Gastrocnemius medialis (tissue), 4 donors: ENCODE measurements at regions not wholly inside any gene's neighbourhood (a gene's known extent, or its start where the extent isn't known, plus 50 kb on each side); places are given as distances from the start of the nearest gene placed in this dataset.

Experiments used
- ATAC-seq, 2 donors: fragments of 150-250 bp; one replicate each; pipeline ENCODE4 v1.9.1; 2016
- DNase-seq, 2 donors: peaks; one replicate each; pipeline ENCODE4 v3.0.0-alpha.2; 2019
- H3K27ac ChIP-seq, 4 donors: fragments of 200-600 bp; sonication (generic); 1 replicate in 1 of 4; 2 replicates in 3 of 4; pipeline ENCODE4 v1.5.1; 2016 to 2018; ENCODE audit warnings: mild to moderate bottlenecking in 2 of 4, moderate library complexity in 1 of 4
- H3K27me3 ChIP-seq, 3 donors: fragments of 200-600 bp; sonication (generic) in 2 of 3; 1 replicate in 1 of 3; 2 replicates in 2 of 3; pipeline versions ENCODE4 v1.5.1 to v1.6.0; 2016 to 2019; ENCODE audit warnings: mild to moderate bottlenecking in 1 of 3, moderate library complexity in 1 of 3
- H3K36me3 ChIP-seq, 2 donors: fragments of 200-600 bp; sonication (generic) in 1 of 2; one replicate each; pipeline ENCODE4 v1.5.1; 2017 to 2018
- H3K4me1 ChIP-seq, 2 donors: fragments of 200-600 bp; sonication (generic) in 1 of 2; one replicate each; pipeline ENCODE4 v1.5.1; 2016 to 2017; ENCODE audit warnings: mild to moderate bottlenecking in 2 of 2
- H3K4me3 ChIP-seq, 4 donors: fragments of 200-600 bp; sonication (generic) in 3 of 4; 1 replicate in 1 of 4; 2 replicates in 3 of 4; pipeline ENCODE4 v1.5.1; 2016 to 2019; ENCODE audit warnings: mild to moderate bottlenecking in 2 of 4
- H3K9me3 ChIP-seq, 3 donors: fragments of 200-600 bp; sonication (generic) in 2 of 3; 1 replicate in 1 of 3; 2 replicates in 2 of 3; pipeline ENCODE4 v1.5.1; 2016 to 2019
- POLR2A ChIP-seq, 2 donors: fragments of 450-650 bp; IDR thresholded peaks; one replicate each; pipeline ENCODE4 v1.6.1; 2017; ENCODE audit warnings: antibody characterized with exemption in 2 of 2, mild to moderate bottlenecking in 2 of 2, moderate library complexity in 2 of 2
- in situ Hi-C, 4 donors: fragments of 200-750 bp; cut with MboI; loops; one replicate each; pipeline versions ENCODE4 v1.15.0 to v1.8.0; 2017; ENCODE audit warnings: low sequenced_read_pairs in 4 of 4
- intact Hi-C: fragments of 100-400 bp; cut with DNase I; formaldehyde crosslinking; loops from one replicate; pipeline ENCODE4 v1.15.1; 2023; ENCODE audit warnings: low total_unique reads
- TF ChIP-seq, protein P1 (sequence below), 5 experiments: fragments of 450-650 bp in 3 of 5; fragments of 200-600 bp in 2 of 5; sonication (generic) in 2 of 5; IDR thresholded peaks in 4 of 5; conservative IDR thresholded peaks in 1 of 5; 1 replicate in 4 of 5; 2 replicates in 1 of 5; pipeline ENCODE4 v1.5.1; 2016 to 2019; ENCODE audit warnings: antibody characterized with exemption in 5 of 5, mild to moderate bottlenecking in 3 of 5, moderate library complexity in 3 of 5

DNA sequence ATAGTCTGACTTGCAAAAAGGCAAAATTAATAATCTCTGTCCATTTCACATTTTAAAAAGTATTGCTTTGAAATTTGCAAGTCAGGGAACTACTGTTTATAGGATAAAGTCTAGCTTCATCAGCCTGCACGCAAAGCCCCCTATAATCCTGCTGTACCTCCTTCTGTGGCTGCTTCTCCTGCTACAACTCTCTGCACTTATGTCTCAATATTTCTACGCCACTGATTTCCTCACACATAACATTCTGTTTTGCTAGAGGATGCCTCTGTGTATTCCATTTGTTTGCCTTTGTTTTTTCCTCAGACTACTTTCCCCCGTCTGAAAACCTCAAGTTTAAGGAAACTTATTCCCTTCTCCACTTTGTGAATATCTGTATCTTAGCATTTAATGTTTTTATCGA lies 389.9 kb downstream of the RFC3 start:
- TF ChIP-seq, protein P1, sequence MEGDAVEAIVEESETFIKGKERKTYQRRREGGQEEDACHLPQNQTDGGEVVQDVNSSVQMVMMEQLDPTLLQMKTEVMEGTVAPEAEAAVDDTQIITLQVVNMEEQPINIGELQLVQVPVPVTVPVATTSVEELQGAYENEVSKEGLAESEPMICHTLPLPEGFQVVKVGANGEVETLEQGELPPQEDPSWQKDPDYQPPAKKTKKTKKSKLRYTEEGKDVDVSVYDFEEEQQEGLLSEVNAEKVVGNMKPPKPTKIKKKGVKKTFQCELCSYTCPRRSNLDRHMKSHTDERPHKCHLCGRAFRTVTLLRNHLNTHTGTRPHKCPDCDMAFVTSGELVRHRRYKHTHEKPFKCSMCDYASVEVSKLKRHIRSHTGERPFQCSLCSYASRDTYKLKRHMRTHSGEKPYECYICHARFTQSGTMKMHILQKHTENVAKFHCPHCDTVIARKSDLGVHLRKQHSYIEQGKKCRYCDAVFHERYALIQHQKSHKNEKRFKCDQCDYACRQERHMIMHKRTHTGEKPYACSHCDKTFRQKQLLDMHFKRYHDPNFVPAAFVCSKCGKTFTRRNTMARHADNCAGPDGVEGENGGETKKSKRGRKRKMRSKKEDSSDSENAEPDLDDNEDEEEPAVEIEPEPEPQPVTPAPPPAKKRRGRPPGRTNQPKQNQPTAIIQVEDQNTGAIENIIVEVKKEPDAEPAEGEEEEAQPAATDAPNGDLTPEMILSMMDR (IDR thresholded peaks at IDR 0.05 in 4 of 5, conservative IDR thresholded peaks at IDR 0.05 in 1 of 5): no peak
- TF ChIP-seq POLR2A (IDR thresholded peaks at IDR 0.05): no peak
- H3K4me3 ChIP-seq: no peak overlapping the region
- no peak for DNase-seq
- intact Hi-C loops: no loop called here
- no peak overlapping the region for H3K27ac ChIP-seq
- H3K27me3 ChIP-seq: no peaks in the 10 kb centered on the region
- no peaks in the 10 kb centered on the region for H3K9me3 ChIP-seq
- in situ Hi-C loops: no loop called here
- H3K4me1 ChIP-seq: no peaks in the 10 kb centered on the region
- H3K36me3 ChIP-seq: no peaks in the 10 kb centered on the region
- no peak for ATAC-seq

GRCh38 chr13:34208336-34208735 lies 390.4 kb downstream of the RFC3 start:
- DNase-seq: no peak
- H3K27ac ChIP-seq: no peak overlapping the region
- no peaks in the 10 kb centered on the region for H3K27me3 ChIP-seq
- in situ Hi-C loops (no loop called here), intact Hi-C loops (no loop called here)
- TF ChIP-seq, protein P1 (IDR thresholded peaks at IDR 0.05 in 4 of 5, conservative IDR thresholded peaks at IDR 0.05 in 1 of 5): no peak
- TF ChIP-seq POLR2A (IDR thresholded peaks at IDR 0.05): no peak
- H3K4me1 ChIP-seq: no peaks in the 10 kb centered on the region
- no peaks in the 10 kb centered on the region for H3K36me3 ChIP-seq
- ATAC-seq: no peak
- no peaks in the 10 kb centered on the region for H3K9me3 ChIP-seq
- no peak overlapping the region for H3K4me3 ChIP-seq

- Histone ChIP-seq H3K36me3 (no peaks in the 10 kb centered on the region), H3K27ac (no peak overlapping the region), H3K27me3 (no peaks in the 10 kb centered on the region), H3K9me3 (no peaks in the 10 kb centered on the region), H3K4me3 (no peak overlapping the region), H3K4me1 (no peaks in the 10 kb centered on the region)
- no peak for DNase-seq
- no peak for ATAC-seq
- intact Hi-C loops (no loop called here), in situ Hi-C loops (no loop called here)
- no peak for TF ChIP-seq POLR2A (IDR thresholded peaks at IDR 0.05)
- TF ChIP-seq, protein P1 (IDR thresholded peaks at IDR 0.05 in 4 of 5, conservative IDR thresholded peaks at IDR 0.05 in 1 of 5): no peak
Measured at GRCh38 chr13:34210341-34210740, 392.4 kb downstream of the RFC3 start.

DNA sequence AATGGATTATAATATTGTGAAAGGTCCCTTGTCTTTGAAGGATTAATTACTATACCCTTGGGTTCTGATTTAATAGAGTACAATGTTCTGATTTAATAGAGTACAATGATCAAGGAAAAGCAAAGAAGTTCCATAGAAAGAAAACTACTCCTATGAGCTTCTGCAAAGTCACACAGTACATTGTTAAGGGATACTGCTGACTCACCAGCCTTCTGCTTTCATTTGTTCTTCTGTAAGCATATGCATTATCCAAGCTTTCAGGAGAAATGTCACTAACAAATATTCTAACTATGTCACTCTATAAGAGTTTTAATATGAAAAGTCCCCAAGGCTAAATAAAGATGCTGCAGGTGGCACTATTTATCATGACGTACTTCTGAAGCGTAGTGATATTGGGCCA lies 396.7 kb downstream of the RFC3 start:
- in situ Hi-C loops: no loop called here
- H3K36me3 ChIP-seq: no peaks in the 10 kb centered on the region

GRCh38 chr13:34216256-34216655 lies 398.3 kb downstream of the RFC3 start:
- no peak for TF ChIP-seq POLR2A (IDR thresholded peaks at IDR 0.05)
- TF ChIP-seq, protein P1 (IDR thresholded peaks at IDR 0.05 in 4 of 5, conservative IDR thresholded peaks at IDR 0.05 in 1 of 5): no peak
- Histone ChIP-seq H3K4me3 (no peak overlapping the region), H3K27me3 (no peaks in the 10 kb centered on the region), H3K36me3 (no peaks in the 10 kb centered on the region), H3K27ac (no peak overlapping the region), H3K9me3 (no peaks in the 10 kb centered on the region), H3K4me1 (no peaks in the 10 kb centered on the region)
- intact Hi-C loops (no loop called here), in situ Hi-C loops (no loop called here)
- ATAC-seq (no peak), DNase-seq (no peak)

More for the DNA sequence above, 396.7 kb downstream of the RFC3 start:
- no peaks in the 10 kb centered on the region for H3K27me3 ChIP-seq
- intact Hi-C loops: no loop called here
- DNase-seq (no peak), ATAC-seq (no peak)
- no peak for TF ChIP-seq POLR2A (IDR thresholded peaks at IDR 0.05)
- TF ChIP-seq, protein P1 (IDR thresholded peaks at IDR 0.05 in 4 of 5, conservative IDR thresholded peaks at IDR 0.05 in 1 of 5): no peak
- H3K4me3 ChIP-seq: no peak overlapping the region
- no peak overlapping the region for H3K27ac ChIP-seq
- no peaks in the 10 kb centered on the region for H3K9me3 ChIP-seq
- no peaks in the 10 kb centered on the region for H3K4me1 ChIP-seq
